ENCODE measurements at regions not wholly inside any gene's neighbourhood (a gene's known extent, or its start where the extent isn't known, plus 50 kb on each side); places are given as distances from the start of the nearest gene placed in this dataset.
"Not testable (repeated sequence)": the region's sequence is repeated elsewhere in the genome, so short reads cannot be mapped to it uniquely, and the experiment has no call there.

GRCh38 chr4:189664693-189665250 is 275.9 kb upstream of the FRG1 start:
- DNase-seq (ENCODE audit: low spot score) = no peak

DNA sequence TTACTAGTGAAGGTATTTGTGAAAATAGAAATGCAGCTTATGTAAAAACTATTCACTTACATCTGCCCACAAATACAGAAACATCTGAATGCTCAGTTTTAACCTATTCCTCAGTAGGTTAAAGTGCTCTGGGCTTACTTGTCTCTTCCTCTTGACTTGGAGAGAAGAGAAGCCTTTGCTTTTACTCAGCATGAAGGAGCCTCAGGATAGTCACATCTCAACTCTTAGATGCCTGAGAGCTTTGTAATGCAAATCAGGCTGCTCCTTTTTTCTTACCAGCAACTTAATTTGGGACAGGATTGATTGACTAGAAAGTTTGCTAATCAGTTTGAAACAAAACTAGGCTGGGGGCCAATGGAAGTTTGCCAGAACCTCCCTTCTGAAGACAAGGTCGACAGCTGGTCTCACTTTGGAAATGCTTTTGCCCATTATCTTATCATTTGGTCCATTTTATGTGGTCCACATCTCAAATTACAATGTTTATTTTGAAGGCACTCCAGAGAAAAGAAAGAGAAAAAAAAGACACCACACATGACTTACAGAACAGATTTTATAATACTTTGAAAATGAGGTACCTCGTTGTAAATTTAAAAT is 274.9 kb upstream of the FRG1 start:
- DNase-seq (ENCODE audit: low spot score) = not testable (repeated sequence)

- not testable (repeated sequence) for DNase-seq (ENCODE audit: low spot score)
Measured at GRCh38 chr4:189667386-189667785, 273.3 kb upstream of the FRG1 start.

GRCh38 chr4:189697675-189698245 is 242.9 kb upstream of the FRG1 start:
- not testable (repeated sequence) for DNase-seq (ENCODE audit: low spot score)

DNA sequence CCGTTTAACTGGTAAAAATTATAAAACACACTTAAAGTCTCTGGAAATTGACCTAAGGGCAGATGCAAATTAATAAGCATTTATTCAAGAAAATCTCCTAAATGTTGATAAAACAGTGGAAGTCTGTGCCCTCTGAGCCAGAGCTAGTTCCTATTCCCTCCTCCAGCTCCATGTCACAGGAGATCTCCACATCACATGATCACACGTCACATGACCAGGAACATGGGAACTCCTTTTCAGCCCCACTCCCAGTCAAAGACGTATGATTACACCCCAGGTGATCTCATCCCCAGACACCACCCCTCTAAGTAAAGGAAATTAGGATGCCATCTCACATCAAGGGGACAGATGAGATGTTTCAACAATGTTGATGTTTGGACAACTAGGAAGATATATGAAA is 237.7 kb upstream of the FRG1 start:
- not testable (repeated sequence) for DNase-seq (ENCODE audit: low spot score)

- DNase-seq (ENCODE audit: low spot score) = not testable (repeated sequence)
Measured at GRCh38 chr4:189706821-189707220, 233.9 kb upstream of the FRG1 start.

GRCh38 chr4:189707227-189707626 is 233.4 kb upstream of the FRG1 start:
- DNase-seq (ENCODE audit: low spot score) = not testable (repeated sequence)

DNA sequence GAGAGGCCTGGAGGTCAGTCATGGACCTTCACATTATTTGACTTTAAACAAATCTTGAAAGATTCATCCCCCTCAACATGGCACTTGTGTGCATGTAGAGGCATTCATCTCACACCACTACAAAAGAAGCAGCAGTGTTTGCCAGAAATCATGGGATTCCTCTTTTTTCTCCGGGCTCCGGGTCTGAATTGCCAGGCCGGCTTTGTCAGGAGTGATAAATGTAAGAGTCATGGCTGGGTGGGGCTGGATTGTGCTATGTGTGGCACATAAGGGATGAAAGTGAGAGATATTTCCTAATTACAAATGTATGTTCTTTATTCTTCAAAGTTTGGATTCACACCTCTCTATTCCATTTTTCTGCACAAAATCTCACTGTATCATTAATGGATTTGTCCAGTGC is 228.7 kb upstream of the FRG1 start:
- DNase-seq (ENCODE audit: low spot score) = not testable (repeated sequence)

- DNase-seq (ENCODE audit: low spot score) = peak; percentile 12
Measured at GRCh38 chr4:189721016-189721993, 219.4 kb upstream of the FRG1 start.

DNA sequence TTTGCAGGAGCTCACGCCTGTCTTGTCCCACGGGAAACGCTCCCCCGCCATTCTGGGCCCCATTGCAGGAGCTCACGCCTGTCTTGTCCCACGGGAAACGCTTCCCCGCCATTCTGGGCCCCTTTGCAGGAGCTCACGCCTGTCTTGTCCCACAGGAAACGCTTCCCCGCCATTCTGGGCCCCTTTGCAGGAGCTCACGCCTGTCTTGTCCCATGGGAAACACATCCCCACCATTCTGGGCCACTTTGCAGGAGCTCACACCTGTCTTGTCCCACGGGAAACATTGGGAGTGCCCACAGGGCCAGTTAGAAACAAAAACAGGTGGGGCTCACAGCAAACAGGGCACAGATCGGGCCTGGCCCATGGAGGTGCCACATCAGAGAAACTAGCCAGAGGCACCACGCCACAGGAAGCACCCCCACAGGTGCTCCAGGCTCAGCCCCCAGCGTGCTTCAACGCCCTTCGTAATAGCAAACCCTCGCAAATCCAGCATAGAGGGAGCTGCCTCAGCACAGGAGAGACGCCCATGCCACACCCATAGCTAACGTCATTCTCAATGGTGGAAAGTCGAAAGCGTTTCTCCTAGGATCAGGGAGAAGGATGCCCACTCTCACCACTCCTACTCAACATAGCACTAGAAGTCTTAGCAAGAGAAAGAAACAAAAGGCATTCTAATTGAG is 218.2 kb upstream of the FRG1 start:
- DNase-seq (ENCODE audit: low spot score) = peak; percentile 28

GRCh38 chr4:189727982-189728638 is 212.6 kb upstream of the FRG1 start:
- DNase-seq (ENCODE audit: low spot score) = not testable (repeated sequence)

DNA sequence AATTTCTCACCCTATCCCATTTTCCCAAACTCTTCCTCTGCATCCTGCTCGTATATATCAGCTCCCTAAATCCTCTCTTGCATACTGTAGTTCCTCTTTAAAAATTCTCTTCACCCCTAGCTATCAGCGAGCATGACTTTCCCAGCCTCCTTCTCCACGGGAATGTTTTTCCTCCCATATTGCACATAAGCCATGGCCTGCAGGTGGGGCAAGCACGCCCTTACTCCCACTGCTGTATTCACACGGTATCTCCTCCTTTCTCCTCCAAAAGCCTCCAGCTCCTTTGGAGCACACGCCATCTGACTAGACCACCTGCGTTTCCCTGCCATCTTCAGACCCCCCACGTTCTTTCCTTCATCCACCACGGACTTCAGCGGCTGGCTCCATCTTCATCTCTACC is 208.7 kb upstream of the FRG1 start:
- DNase-seq (ENCODE audit: low spot score) = not testable (repeated sequence)

DNA sequence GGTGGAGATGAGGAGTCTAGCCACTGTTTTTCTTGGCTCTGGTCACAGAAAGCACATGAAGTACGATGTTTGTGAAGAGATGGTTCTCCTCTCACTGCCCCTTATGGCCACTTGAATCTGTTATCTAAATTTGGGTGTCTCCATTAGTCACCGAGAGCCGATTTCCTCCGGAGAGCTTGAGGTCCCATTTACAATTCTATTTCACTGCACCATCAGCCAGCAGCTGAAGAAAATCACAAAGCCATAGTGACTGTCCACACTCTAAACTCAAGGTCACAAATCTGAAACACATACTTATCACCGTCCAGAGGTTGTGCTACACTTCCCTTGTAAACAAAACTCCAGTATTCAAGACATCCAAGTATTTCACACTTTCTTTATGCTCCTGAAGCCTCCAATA is 207.2 kb upstream of the FRG1 start:
- not testable (repeated sequence) for DNase-seq (ENCODE audit: low spot score)

DNA sequence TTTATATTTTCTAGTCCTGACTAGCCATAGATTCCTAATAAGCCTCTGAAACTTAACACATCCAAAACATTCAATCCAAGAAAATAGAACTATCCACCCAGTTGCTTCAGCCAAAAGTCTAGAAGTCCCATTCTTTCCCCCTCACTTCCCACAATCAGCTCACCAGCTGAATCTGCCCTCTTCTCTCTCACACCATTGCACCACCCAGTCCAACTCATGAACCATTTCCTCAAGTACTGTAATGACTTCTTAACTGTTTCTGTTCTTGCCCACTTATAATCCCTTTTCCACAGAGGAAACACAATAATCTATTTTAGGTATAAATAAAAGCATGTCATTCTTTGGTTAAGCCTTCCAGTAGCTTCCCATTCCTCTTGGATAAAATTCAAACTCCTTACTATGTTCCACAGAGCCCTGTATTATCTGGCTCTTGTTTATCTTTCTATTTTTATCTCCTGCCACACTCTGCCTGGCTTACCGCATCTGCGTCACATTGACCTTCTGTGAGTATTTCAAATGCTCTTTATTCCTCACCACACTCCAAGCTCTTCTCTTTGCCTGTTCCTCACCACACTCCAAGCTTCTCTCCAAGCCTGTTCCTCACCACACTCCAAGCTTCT is 205.9 kb upstream of the FRG1 start:
- not testable (repeated sequence) for DNase-seq (ENCODE audit: low spot score)

DNA sequence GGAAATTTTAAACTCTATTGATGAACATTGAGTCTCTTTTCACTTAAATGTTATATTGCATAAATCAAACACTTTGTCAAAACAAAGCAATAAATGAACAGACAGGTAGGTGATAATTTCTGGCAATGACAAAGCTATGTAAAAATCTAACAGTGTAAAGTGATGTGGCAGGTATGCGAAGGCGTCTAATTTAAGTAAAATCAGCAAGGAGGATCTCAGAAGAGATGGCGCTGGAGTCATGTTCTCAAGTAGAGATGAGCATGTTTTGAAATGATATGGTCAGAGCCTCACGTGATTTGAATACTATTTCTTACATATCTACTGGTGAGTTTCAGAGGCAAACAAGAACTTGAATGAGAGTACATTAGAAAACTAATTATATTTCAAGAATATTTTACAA is 204.0 kb upstream of the FRG1 start:
- DNase-seq (ENCODE audit: low spot score) = not testable (repeated sequence)

DNA sequence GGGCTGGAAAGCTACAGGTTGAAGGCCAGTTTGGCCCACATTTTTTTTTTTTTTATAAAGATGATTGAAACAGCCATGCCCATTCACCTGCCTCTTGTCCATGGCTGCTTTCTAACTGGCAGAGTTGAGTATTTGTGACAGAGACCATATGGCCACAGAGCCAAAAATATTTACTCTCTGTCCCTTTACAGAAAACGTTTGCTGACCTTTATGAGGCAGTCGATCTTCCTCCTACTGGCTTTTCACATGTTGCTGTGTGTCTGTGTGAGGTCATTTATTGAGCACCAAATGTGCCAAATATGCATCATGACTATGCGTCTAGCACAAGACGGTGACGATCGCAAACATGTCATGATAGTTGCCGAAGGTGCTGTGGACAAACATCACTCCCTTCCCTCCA is 200.6 kb upstream of the FRG1 start:
- not testable (repeated sequence) for DNase-seq (ENCODE audit: low spot score)

DNA sequence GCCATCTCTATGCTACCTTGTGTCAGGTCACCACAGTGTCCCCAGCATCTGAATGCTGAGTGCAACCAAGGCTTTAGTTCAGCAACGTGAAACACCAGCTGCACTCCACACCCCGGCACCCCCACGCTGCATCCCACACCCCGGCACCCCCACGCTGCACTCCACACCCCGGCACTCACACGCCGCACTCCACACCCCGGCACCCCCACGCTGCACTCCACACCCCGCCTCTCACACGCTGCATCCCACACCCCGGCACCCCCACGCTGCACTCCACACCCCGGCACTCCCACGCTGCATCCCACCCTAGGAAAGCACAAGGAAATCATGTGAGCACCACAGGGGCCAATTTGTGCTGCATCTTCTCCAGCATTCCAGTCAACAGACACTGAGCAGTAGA is 199.8 kb upstream of the FRG1 start:
- no peak for DNase-seq (ENCODE audit: low spot score)

DNA sequence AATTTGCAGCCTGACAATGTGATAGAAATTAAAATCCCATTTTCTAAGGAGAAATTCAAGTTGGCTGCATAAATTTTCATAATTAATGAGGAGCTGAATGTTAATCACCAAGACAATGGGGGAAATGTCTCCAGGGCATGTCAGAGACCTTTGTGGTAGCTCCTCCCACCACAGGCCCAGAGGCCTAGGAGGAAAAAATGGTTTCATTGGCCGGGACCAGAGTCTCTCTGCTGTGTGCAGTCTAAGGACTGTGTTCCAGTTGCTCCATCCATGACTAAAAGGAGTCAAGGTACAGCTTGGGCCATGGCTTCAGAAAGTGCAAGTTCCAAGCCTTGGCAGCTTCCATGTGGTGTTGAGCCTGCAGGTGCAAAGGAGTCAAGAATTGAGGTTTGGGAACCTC is 187.6 kb upstream of the FRG1 start:
- not testable (repeated sequence) for DNase-seq (ENCODE audit: low spot score)

- no peak for DNase-seq (ENCODE audit: low spot score)
Measured at GRCh38 chr4:189763583-189763982, 177.1 kb upstream of the FRG1 start.

GRCh38 chr4:189765301-189765700 is 175.4 kb upstream of the FRG1 start:
- no peak for DNase-seq (ENCODE audit: low spot score)

DNA sequence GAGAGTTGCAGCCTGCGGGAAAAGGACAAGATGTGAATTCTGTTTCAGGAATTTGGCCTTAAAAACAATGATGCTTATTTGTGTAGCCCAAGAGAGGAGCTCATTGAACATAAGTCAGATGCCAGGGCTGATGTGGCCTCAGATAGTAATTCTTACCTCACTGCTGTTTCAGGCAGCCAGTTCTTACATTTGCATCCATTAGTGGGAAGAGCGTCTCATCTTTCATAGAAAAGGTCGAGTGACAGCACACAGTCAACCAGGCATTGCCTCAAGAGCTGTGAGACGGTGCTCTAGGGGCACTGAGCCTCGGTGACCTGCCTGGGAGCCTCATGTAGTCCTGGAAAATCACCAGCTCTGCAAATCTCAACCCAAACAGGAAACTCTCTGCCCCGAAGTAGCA is 174.9 kb upstream of the FRG1 start:
- DNase-seq (ENCODE audit: low spot score) = no peak

All from AG20443 (cell line).